AG10803 (cell line): ENCODE measurements at regions not wholly inside any gene's neighbourhood (a gene's known extent, or its start where the extent isn't known, plus 50 kb on each side); places are given as distances from the start of the nearest gene placed in this dataset.

Source experiments
- DNase-seq: peaks from one replicate; pipeline ENCODE4 v3.0.0; 2010; ENCODE audit warnings: low read depth
- H3K4me3 ChIP-seq: 2 replicates; pipeline ENCODE4 v1.5.1; 2011; ENCODE audit warnings: mild to moderate bottlenecking, low read length, control low read depth
- TF ChIP-seq, protein P1 (sequence below): conservative IDR thresholded peaks from 2 replicates; pipeline ENCODE4 v1.5.1; 2011; ENCODE audit warnings: mild to moderate bottlenecking, low read length, control low read depth, inconsistent platforms

DNA sequence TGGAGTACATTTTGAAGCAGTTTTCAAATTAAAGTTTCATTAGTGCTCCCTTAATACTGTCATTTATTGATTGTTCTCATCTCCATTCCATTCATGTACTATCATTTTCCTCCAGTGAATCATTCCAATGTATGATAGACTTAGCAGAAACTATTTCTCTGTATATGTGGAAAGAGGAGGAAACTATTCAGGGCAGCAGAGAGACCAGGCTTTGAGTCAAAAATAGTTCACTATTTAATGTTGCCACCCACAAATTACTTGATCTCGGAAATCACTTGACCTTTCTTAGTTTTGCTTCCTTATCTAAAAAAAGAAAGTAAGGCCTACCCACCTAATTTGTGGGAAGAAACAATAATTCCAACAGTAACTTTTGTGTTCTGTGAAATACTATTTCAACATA, 610.5 kb upstream of the ZNF385D start:
- TF ChIP-seq, protein P1, sequence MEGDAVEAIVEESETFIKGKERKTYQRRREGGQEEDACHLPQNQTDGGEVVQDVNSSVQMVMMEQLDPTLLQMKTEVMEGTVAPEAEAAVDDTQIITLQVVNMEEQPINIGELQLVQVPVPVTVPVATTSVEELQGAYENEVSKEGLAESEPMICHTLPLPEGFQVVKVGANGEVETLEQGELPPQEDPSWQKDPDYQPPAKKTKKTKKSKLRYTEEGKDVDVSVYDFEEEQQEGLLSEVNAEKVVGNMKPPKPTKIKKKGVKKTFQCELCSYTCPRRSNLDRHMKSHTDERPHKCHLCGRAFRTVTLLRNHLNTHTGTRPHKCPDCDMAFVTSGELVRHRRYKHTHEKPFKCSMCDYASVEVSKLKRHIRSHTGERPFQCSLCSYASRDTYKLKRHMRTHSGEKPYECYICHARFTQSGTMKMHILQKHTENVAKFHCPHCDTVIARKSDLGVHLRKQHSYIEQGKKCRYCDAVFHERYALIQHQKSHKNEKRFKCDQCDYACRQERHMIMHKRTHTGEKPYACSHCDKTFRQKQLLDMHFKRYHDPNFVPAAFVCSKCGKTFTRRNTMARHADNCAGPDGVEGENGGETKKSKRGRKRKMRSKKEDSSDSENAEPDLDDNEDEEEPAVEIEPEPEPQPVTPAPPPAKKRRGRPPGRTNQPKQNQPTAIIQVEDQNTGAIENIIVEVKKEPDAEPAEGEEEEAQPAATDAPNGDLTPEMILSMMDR: no peak
- H3K4me3 ChIP-seq: no peak overlapping the region
- peak; percentile 3 for DNase-seq

DNA sequence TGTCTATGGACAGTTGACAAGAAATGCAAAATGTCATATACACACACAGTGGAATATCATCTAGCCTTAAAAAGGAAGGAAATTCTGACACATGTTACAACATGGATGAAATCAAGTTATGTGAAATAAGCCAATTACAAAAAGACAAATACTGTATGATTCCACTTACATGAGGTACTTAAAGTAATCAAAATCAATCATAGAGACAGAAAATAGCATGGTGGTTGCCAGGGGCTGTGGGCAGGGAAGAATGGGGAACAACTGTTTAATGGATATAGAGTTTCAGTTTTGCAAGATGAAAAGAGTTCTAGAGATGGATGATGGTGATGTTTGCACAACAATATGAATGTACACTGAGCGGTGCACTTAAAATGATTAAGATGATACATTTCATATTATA, 613.8 kb upstream of the ZNF385D start:
- DNase-seq: no peak
- TF ChIP-seq, protein P1: no peak
- no peak overlapping the region for H3K4me3 ChIP-seq

DNA sequence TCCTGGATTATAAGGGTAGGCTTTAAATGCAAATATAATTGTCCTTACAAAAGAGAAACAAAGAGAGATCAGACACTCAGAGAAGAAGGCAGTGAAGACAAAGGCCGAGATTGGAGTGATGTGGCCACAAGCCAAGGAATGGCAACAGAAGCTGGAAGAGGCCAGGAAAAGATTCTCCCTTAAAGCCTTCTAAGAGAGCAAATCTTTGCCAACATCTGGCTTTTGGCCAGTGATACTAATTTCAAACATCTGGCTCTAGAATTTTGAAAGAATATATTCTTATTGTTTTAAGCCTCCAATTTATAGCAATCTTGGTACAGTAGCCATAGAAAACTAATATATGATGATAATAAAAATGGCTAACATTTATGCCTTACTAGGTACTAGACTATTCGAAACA, 615.8 kb upstream of the ZNF385D start:
- TF ChIP-seq, protein P1: no peak
- no peak overlapping the region for H3K4me3 ChIP-seq
- DNase-seq: peak; percentile 5

DNA sequence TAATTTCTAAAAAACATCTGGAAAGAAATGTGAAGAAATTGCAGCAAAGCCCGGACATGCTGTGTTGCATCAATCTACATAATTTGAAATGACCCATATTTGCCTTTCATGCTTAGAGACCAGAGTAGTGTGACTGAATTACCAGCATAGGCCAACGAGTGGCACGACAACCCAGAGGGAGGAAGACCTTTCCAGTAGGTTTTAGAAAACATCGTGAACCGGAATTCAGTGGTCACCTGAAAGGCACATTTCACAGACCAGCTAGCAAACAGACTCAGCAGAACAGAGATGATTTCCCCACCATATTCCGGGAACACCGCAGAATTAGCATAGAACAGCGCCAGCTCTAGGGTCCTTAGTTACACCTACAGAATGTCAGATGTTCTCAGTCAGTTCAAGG, 620.0 kb upstream of the ZNF385D start:
- no peak for DNase-seq
- TF ChIP-seq, protein P1: no peak
- H3K4me3 ChIP-seq: no peak overlapping the region

DNA sequence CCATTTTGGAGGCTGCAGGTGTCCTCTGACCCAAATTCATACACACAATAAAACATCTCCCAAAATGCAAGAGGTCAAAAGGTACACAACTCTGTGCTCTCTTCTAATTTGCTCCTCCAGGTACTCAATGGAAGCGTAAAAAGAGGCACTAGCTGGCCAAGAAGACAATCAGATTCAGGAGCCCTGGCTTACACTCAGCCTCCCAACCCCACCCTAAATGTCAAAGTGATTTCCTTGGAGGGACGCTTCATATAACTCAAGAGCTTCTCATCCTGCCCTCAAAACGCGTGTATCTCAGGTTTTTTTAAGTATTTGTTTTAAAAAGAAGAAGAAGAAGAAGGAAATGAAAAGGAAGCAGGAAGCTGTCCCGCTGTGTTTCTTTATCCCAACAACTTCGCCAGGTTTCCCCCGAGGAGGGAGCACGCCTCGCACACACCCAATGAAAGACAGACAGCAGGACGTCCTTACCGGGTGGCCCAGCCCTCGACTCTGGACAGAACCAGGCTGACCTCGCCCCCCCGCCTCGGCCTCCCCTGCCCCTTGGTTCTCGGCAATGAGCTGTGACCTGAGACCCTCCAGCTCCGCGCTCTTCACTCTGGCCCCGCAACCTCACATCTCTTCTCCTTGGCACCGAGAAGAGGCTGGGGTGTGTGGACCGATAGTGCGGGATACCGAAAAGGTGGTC, 620.7 kb upstream of the ZNF385D start:
- TF ChIP-seq, protein P1: no peak

DNA sequence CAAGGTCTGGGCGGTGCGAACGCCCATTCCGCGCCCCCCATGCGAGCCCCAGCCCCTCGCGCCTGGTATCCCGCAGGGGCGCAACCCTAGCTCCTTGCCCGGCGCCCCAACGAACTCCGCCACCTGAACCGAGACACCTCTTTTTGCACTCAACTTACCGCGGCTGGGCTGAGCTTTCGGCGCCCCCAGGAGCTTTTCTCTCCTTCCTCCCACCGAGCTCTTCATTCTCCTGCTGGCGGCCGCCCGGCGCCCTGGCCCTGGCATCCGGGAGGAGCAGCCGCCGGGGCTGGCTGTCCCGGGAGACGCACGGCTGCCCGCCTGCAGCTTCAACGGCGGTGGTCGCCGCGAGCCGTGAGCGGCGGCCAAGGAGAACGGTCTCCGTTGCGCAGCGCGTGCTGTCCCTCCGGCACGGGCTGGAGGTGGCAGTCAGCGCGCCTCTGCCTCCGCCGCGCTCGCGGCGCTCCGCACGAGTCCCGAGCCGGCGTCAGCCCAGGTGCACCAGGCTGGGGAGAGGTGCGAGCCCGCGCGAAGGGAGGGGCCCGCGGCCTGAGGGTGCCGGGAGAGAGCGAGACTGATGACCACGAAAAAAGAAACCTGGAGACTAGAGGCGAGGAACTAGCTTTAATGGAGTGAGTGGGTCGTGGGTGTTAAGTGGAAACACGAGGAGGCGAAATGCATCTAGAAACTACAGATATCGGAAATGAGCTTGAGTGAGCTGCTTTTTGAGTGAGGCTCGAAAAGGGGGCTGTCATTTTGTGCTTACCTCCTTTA, 621.5 kb upstream of the ZNF385D start:
- TF ChIP-seq, protein P1: no peak
- DNase-seq: no peak
- H3K4me3 ChIP-seq: no peak overlapping the region

More for the DNA sequence above, 620.7 kb upstream of the ZNF385D start:
- DNase-seq: no peak
- H3K4me3 ChIP-seq: no peak overlapping the region

DNA sequence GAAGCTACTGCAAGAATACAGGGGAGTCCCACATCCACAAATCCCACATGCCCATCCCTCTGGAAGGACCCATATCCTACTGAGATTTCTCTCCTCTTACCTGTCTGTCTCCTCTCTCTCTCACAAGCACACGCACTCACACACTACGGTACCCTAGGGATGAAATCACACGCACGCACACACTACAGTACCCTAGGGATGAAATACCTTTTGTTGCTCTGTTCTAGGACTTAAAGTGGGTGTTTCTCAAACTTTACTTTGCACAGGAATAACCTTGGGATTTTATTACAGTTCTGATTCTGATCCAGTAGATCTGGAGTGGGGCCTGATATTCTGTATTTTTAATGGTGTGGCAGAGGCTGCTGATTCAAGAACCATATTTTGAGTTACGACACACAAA, 622.2 kb upstream of the ZNF385D start:
- TF ChIP-seq, protein P1: no peak
- no peak overlapping the region for H3K4me3 ChIP-seq
- no peak for DNase-seq
